CD14-positive monocyte (primary cell): ENCODE measurements at regions not wholly inside any gene's neighbourhood (a gene's known extent, or its start where the extent isn't known, plus 50 kb on each side); places are given as distances from the start of the nearest gene placed in this dataset.

ENCODE experiments used
- DNase-seq, 3 donors: peaks; one replicate each; pipeline ENCODE4 v3.0.0-alpha.2; 2011 to 2022
- H2AFZ ChIP-seq: 2 replicates; pipeline ENCODE4 v1.6.0; 2012; ENCODE audit warnings: mild to moderate bottlenecking, low read depth, low read length, inconsistent platforms; ENCODE audit not compliant: insufficient read depth, poor library complexity, severe bottlenecking
- H3K27ac ChIP-seq, 2 donors: 1 replicate in 1 of 2; 2 replicates in 1 of 2; pipeline ENCODE4 v1.5.1; 2012 to 2013; ENCODE audit warnings: low read length in 2 of 2, control low read depth in 1 of 2, inconsistent platforms in 1 of 2, low read depth in 1 of 2, mild to moderate bottlenecking in 1 of 2
- H3K27me3 ChIP-seq, 2 donors: one replicate each; pipeline versions ENCODE4 v1.6.0 to v1.6.1; 2011 to 2013; ENCODE audit warnings: low read length in 2 of 2; ENCODE audit not compliant: control insufficient read depth in 2 of 2, insufficient read depth in 2 of 2
- H3K36me3 ChIP-seq, 2 donors: replicated peaks in 1 of 2; 1 replicate in 1 of 2; 2 replicates in 1 of 2; pipeline versions ENCODE4 v1.5.1 to v1.6.1; 2012 to 2013; ENCODE audit warnings: low read length in 2 of 2, control low read depth in 1 of 2, inconsistent platforms in 1 of 2, mild to moderate bottlenecking in 1 of 2; ENCODE audit not compliant: insufficient read depth in 2 of 2, control insufficient read depth in 1 of 2
- H3K4me1 ChIP-seq, 2 donors: 1 replicate in 1 of 2; 2 replicates in 1 of 2; pipeline versions ENCODE4 v1.5.1 to v1.6.1; 2012 to 2013; ENCODE audit warnings: low read length in 2 of 2, control low read depth in 1 of 2, inconsistent platforms in 1 of 2, mild to moderate bottlenecking in 1 of 2, moderate library complexity in 1 of 2; ENCODE audit not compliant: insufficient read depth in 2 of 2, control insufficient read depth in 1 of 2
- H3K4me2 ChIP-seq: replicated peaks from 2 replicates; pipeline ENCODE3; 2012; ENCODE audit warnings: low read length, moderate library complexity, mild to moderate bottlenecking; ENCODE audit not compliant: poor library complexity, severe bottlenecking; ENCODE audit errors: extremely low read depth
- H3K4me3 ChIP-seq, 3 experiments: fragments of 200-600 bp in 1 of 3; sonication (generic) in 1 of 3; replicated peaks in 1 of 3; 1 replicate in 2 of 3; 2 replicates in 1 of 3; pipeline ENCODE4 v1.5.1; 2011 to 2013; ENCODE audit warnings: low read length in 3 of 3, mild to moderate bottlenecking in 3 of 3, control low read depth in 2 of 3, low read depth in 2 of 3, inconsistent platforms in 1 of 3, moderate library complexity in 1 of 3
- H3K79me2 ChIP-seq: 2 replicates; pipeline ENCODE4 v1.6.0; 2012; ENCODE audit warnings: mild to moderate bottlenecking, control low read depth, inconsistent platforms, low read length, moderate library complexity; ENCODE audit not compliant: insufficient read depth
- H3K9ac ChIP-seq: 2 replicates; pipeline ENCODE4 v1.6.0; 2017; ENCODE audit warnings: low read length, mild to moderate bottlenecking; ENCODE audit not compliant: insufficient read depth, poor library complexity, severe bottlenecking
- H3K9me3 ChIP-seq, 2 donors: replicated peaks in 1 of 2; 1 replicate in 1 of 2; 2 replicates in 1 of 2; pipeline versions ENCODE4 v1.5.1 to v1.6.1; 2012 to 2013; ENCODE audit warnings: low read length in 2 of 2, control low read depth in 1 of 2; ENCODE audit not compliant: control insufficient read depth in 1 of 2, insufficient read depth in 1 of 2
- H4K20me1 ChIP-seq: 2 replicates; pipeline ENCODE4 v1.6.0; 2012; ENCODE audit warnings: mild to moderate bottlenecking, low read length, control low read depth, moderate library complexity; ENCODE audit not compliant: insufficient read depth
- H3K27ac Mint-ChIP-seq, 7 donors: one replicate each; pipeline ENCODE4 v1.8.0; 2020; ENCODE audit warnings: mild to moderate bottlenecking in 7 of 7, mixed read lengths in 7 of 7, moderate library complexity in 6 of 7, inconsistent platforms in 2 of 7
- H3K27me3 Mint-ChIP-seq, 3 donors: one replicate each; pipeline ENCODE4 v1.8.0; 2021 to 2022; ENCODE audit warnings: low read depth in 3 of 3, mild to moderate bottlenecking in 3 of 3, mixed read lengths in 3 of 3, moderate library complexity in 3 of 3, inconsistent platforms in 1 of 3
- H3K36me3 Mint-ChIP-seq, 2 donors: one replicate each; pipeline ENCODE4 v1.8.0; 2020; ENCODE audit warnings: mixed read lengths in 2 of 2, inconsistent platforms in 1 of 2, mild to moderate bottlenecking in 1 of 2
- H3K4me1 Mint-ChIP-seq: one replicate; pipeline ENCODE4 v1.8.0; 2020; ENCODE audit warnings: mild to moderate bottlenecking, mixed read lengths
- H3K4me3 Mint-ChIP-seq, 2 donors: one replicate each; pipeline ENCODE4 v1.8.0; 2020; ENCODE audit warnings: mild to moderate bottlenecking in 2 of 2, mixed read lengths in 2 of 2, moderate library complexity in 1 of 2
- H3K9me3 Mint-ChIP-seq, 7 donors: one replicate each; pipeline ENCODE4 v1.8.0; 2020 to 2022; ENCODE audit warnings: mixed read lengths in 7 of 7, mild to moderate bottlenecking in 6 of 7, moderate library complexity in 6 of 7, inconsistent platforms in 2 of 7
- CTCF ChIP-seq: fragments of 200-600 bp; IDR thresholded peaks from one replicate; pipeline ENCODE4 v1.8.0; 2022; ENCODE audit warnings: antibody characterized with exemption, mild to moderate bottlenecking
- WGBS: methylation state at CpG from one replicate; pipeline ENCODE4 v1.1.5; 2013; ENCODE audit warnings: missing lambda C conversion rate; ENCODE audit not compliant: insufficient coverage; 5-methylcytosine and 5-hydroxymethylcytosine counted together
- intact Hi-C, 2 donors: fragments of 100-400 bp; cut with micrococcal nuclease; formaldehyde crosslinking; loops; one replicate each; pipeline versions ENCODE4 v1.15.0 to v1.15.1; 2023

- Histone ChIP-seq H3K4me2 (no peak overlapping the region), H3K4me3 (no peak overlapping the region), H3K27me3 (no peaks in the 10 kb centered on the region), H3K36me3 (peaks cover 29 to 56% of the 10 kb centered on the region in 2 donors), H2AFZ (no peak overlapping the region), H3K79me2 (peaks cover 51% of the 10 kb centered on the region), H3K9ac (no peak overlapping the region), H4K20me1 (peaks cover 94% of the 10 kb centered on the region), H3K27ac (peak overlapping the region in 1 of 2 donors; percentile 15), H3K4me1 (peaks cover 0 to 13% of the 10 kb centered on the region in 2 donors), H3K9me3 (no peaks in the 10 kb centered on the region)
- WGBS: 83% methylated on average over 1 of the region's 2 CpGs
- H3K4me1 Mint-ChIP-seq: peaks cover 30% of the 10 kb centered on the region
- H3K4me3 Mint-ChIP-seq: no peak overlapping the region
- H3K27me3 Mint-ChIP-seq: no peaks in the 10 kb centered on the region
- peaks cover 0 to 2% (median 0%) of the 10 kb centered on the region in 7 donors for H3K9me3 Mint-ChIP-seq
- peaks cover 47 to 66% of the 10 kb centered on the region in 2 donors for H3K36me3 Mint-ChIP-seq
- no peak for DNase-seq
- no peak for TF ChIP-seq CTCF
- intact Hi-C loops: no loop called here
- H3K27ac Mint-ChIP-seq: peak overlapping the region in 1 of 7 donors; percentile 3
Observed at GRCh38 chr9:94178927-94179326, 80.2 kb upstream of the ZNF169 start.

- Histone ChIP-seq H3K9ac (no peak overlapping the region), H3K4me2 (no peak overlapping the region), H3K36me3 (peaks cover 19 to 31% of the 10 kb centered on the region in 2 donors), H3K4me3 (no peak overlapping the region), H3K27ac (peak overlapping the region in 1 of 2 donors; percentile 22), H3K27me3 (no peaks in the 10 kb centered on the region), H2AFZ (no peak overlapping the region), H3K4me1 (no peaks in the 10 kb centered on the region), H3K9me3 (no peaks in the 10 kb centered on the region), H4K20me1 (peaks cover 67% of the 10 kb centered on the region), H3K79me2 (peaks cover 25% of the 10 kb centered on the region)
- Mint-ChIP-seq H3K9me3 (peaks cover 0 to 3% (median 0%) of the 10 kb centered on the region in 7 donors), H3K27ac (peak overlapping the region in 4 of 7 donors; percentile 10 to 61 (median 52)), H3K4me1 (peaks cover 17% of the 10 kb centered on the region), H3K4me3 (no peak overlapping the region), H3K27me3 (no peaks in the 10 kb centered on the region), H3K36me3 (peaks cover 32 to 45% of the 10 kb centered on the region in 2 donors)
- no peak for TF ChIP-seq CTCF
- intact Hi-C loops: no loop called here
- no peak for DNase-seq
- WGBS: 87% methylated on average over 3 of the region's 8 CpGs
Observed at GRCh38 chr9:94181408-94182181, 77.5 kb upstream of the ZNF169 start.
